SU-DHL-6 (cell line): ENCODE measurements at regions not wholly inside any gene's neighbourhood (a gene's known extent, or its start where the extent isn't known, plus 50 kb on each side); places are given as distances from the start of the nearest gene placed in this dataset.

Experiments
- EZH2phosphoT487 ChIP-seq: fragments of 200-600 bp; sonication (generic), shearing (Covaris generic); conservative IDR thresholded peaks from 2 replicates; pipeline ENCODE4 v1.6.1; 2018; ENCODE audit warnings: mild to moderate bottlenecking, antibody characterized with exemption, low read length, moderate library complexity, mixed read lengths
- TF ChIP-seq, protein P1 (sequence below): fragments of 200-600 bp; sonication (generic); IDR thresholded peaks from one replicate; pipeline ENCODE4 v1.5.1; 2017; ENCODE audit warnings: antibody characterized with exemption, mild to moderate bottlenecking, low read length, moderate library complexity; ENCODE audit not compliant: insufficient read depth, poor library complexity, severe bottlenecking

DNA sequence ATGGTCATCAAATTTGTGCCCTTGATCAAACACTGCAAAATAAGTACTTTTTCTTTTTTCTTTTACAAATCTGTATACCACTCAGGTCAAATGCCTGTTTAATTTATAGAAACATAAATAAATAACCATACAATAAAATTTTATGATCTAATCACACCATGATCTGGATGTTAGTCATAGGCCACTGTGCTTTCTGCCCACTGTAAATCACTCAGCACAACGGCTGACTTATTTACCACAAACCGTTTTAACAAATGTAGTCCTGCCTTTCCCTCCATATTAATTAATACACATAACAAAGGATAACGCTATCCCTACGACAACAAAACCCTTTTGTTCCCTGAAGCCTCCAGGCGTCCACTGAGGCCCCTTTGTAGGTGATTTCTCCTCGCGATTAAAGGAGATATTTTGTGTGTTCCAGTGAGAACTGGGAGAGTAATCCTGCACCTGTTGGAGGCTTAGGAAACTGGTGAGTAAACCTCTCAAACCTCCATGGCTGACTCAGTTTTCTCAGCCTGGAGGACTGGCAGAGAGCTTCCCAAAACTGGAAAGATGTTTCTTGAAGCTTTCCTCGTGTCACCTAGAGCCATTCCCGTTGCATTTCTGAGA lies 477.1 kb upstream of the SGCG start:
- TF ChIP-seq, protein P1, sequence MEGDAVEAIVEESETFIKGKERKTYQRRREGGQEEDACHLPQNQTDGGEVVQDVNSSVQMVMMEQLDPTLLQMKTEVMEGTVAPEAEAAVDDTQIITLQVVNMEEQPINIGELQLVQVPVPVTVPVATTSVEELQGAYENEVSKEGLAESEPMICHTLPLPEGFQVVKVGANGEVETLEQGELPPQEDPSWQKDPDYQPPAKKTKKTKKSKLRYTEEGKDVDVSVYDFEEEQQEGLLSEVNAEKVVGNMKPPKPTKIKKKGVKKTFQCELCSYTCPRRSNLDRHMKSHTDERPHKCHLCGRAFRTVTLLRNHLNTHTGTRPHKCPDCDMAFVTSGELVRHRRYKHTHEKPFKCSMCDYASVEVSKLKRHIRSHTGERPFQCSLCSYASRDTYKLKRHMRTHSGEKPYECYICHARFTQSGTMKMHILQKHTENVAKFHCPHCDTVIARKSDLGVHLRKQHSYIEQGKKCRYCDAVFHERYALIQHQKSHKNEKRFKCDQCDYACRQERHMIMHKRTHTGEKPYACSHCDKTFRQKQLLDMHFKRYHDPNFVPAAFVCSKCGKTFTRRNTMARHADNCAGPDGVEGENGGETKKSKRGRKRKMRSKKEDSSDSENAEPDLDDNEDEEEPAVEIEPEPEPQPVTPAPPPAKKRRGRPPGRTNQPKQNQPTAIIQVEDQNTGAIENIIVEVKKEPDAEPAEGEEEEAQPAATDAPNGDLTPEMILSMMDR, result no peak
- no peak for TF ChIP-seq EZH2phosphoT487
